Fibroblast of peridontal ligament (primary cell): ENCODE measurements at regions not wholly inside any gene's neighbourhood (a gene's known extent, or its start where the extent isn't known, plus 50 kb on each side); places are given as distances from the start of the nearest gene placed in this dataset.

Experiments used
- DNase-seq: peaks from one replicate; pipeline ENCODE4 v3.0.0-alpha.2; 2010; ENCODE audit errors: extremely low read depth

GRCh38 chr5:124274949-124275348 is 471.5 kb downstream of the ZNF608 start:
- no peak for DNase-seq

- DNase-seq: no peak
These were observed 481.9 kb downstream of the ZNF608 start for GRCh38 chr5:124264499-124264898.

- no peak for DNase-seq
These were observed 482.6 kb downstream of the ZNF608 start for GRCh38 chr5:124263680-124264491.

- no peak for DNase-seq
These were observed 483.4 kb downstream of the ZNF608 start for GRCh38 chr5:124262991-124263571.

- peak; percentile 13 for DNase-seq
These were observed 484.0 kb downstream of the ZNF608 start for GRCh38 chr5:124262470-124262869.

GRCh38 chr5:124261848-124262247 is 484.6 kb downstream of the ZNF608 start:
- DNase-seq: no peak

- no peak for DNase-seq
These were observed 485.4 kb downstream of the ZNF608 start for GRCh38 chr5:124260921-124261515.

- no peak for DNase-seq
These were observed 487.4 kb downstream of the ZNF608 start for GRCh38 chr5:124259017-124259416.

GRCh38 chr5:124257048-124257447 is 489.4 kb downstream of the ZNF608 start:
- DNase-seq: no peak

- DNase-seq: peak; percentile 45
These were observed 493.1 kb downstream of the ZNF608 start for GRCh38 chr5:124253203-124253810.

GRCh38 chr5:124252747-124253146 is 493.7 kb downstream of the ZNF608 start:
- peak; percentile 40 for DNase-seq

GRCh38 chr5:124252191-124252638 is 494.2 kb downstream of the ZNF608 start:
- peak; percentile 23 for DNase-seq

- no peak for DNase-seq
These were observed 501.2 kb downstream of the ZNF608 start for GRCh38 chr5:124245276-124245675.

- DNase-seq: no peak
These were observed 505.7 kb downstream of the ZNF608 start for GRCh38 chr5:124240732-124241131.

- no peak for DNase-seq
These were observed 506.9 kb downstream of the ZNF608 start for GRCh38 chr5:124239572-124239971.

GRCh38 chr5:124238350-124238749 is 508.1 kb downstream of the ZNF608 start:
- no peak for DNase-seq

- no peak for DNase-seq
These were observed 509.2 kb downstream of the ZNF608 start for GRCh38 chr5:124237206-124237695.

GRCh38 chr5:124236361-124237205 is 509.9 kb downstream of the ZNF608 start:
- peak; percentile 28 for DNase-seq

GRCh38 chr5:124235576-124235975 is 510.9 kb downstream of the ZNF608 start:
- no peak for DNase-seq

- no peak for DNase-seq
These were observed 511.5 kb downstream of the ZNF608 start for GRCh38 chr5:124234770-124235562.
